OCI-LY7 (cell line): ENCODE measurements at regions not wholly inside any gene's neighbourhood (a gene's known extent, or its start where the extent isn't known, plus 50 kb on each side); places are given as distances from the start of the nearest gene placed in this dataset.
A peak's percentile ranks its signal among the peaks of the same experiment; 100 is the strongest.

ENCODE experiments used
- BruUV-seq: library from RNA; stranded (reverse); fragments of 400-500 nt; replicated peaks from 2 replicates; lab custom pipeline; 2021; lab: Mats Ljungman, UMichigan
- CTCF ChIA-PET: fragments of 300-600 bp; sonication (Branson Sonifier 250); formaldehyde crosslinking; loops from one replicate; lab custom pipeline; 2022; ENCODE audit warnings: antibody characterized with exemption; ENCODE audit not compliant: unreplicated experiment; lab: Charles Lee
- POLR2A ChIA-PET: fragments of 300-600 bp; sonication (Branson Sonifier 250); formaldehyde crosslinking; loops from one replicate; lab custom pipeline; 2022; ENCODE audit warnings: antibody characterized with exemption; lab: Charles Lee
- DNase-seq: peaks from one replicate; pipeline ENCODE4 v3.0.0-alpha.2; 2015; ENCODE audit warnings: low spot score
- H2AFZ ChIP-seq: fragments of 200-600 bp; sonication (generic), shearing (Covaris generic); 2 replicates; pipeline ENCODE4 v1.6.1; 2014; ENCODE audit warnings: mild to moderate bottlenecking, antibody characterized with exemption, low read length, moderate library complexity
- H3K27ac ChIP-seq: fragments of 200-600 bp; sonication (generic); 2 replicates; pipeline ENCODE4 v1.5.1; 2014; ENCODE audit warnings: mixed run types, low read depth, mild to moderate bottlenecking, moderate library complexity, low read length, inconsistent platforms; ENCODE audit not compliant: poor library complexity, severe bottlenecking
- H3K36me3 ChIP-seq: fragments of 200-600 bp; sonication (generic); 2 replicates; pipeline ENCODE4 v1.6.1; 2014; ENCODE audit warnings: mild to moderate bottlenecking, antibody characterized with exemption, low read length, moderate library complexity, mixed read lengths; ENCODE audit not compliant: insufficient read depth
- H3K4me1 ChIP-seq: fragments of 200-600 bp; sonication (generic); 2 replicates; pipeline ENCODE4 v1.5.1; 2014; ENCODE audit warnings: mild to moderate bottlenecking, low read length; ENCODE audit not compliant: insufficient read depth, poor library complexity, severe bottlenecking
- H3K4me2 ChIP-seq: fragments of 200-600 bp; sonication (generic); 2 replicates; pipeline ENCODE4 v1.6.1; 2014; ENCODE audit warnings: mild to moderate bottlenecking, low read length
- H3K4me3 ChIP-seq: fragments of 200-600 bp; sonication (generic); 2 replicates; pipeline ENCODE4 v1.5.1; 2014; ENCODE audit warnings: mild to moderate bottlenecking, low read depth, low read length; ENCODE audit not compliant: poor library complexity, severe bottlenecking
- H3K79me2 ChIP-seq: fragments of 200-600 bp; sonication (generic); 2 replicates; pipeline ENCODE4 v1.6.1; 2016; ENCODE audit warnings: low read depth, mild to moderate bottlenecking, low read length, moderate library complexity, mixed read lengths; ENCODE audit not compliant: insufficient read depth
- H3K9me2 ChIP-seq: fragments of 200-600 bp; sonication (generic); 2 replicates; pipeline ENCODE4 v1.6.1; 2016; ENCODE audit warnings: mild to moderate bottlenecking, low read length, mixed read lengths; ENCODE audit not compliant: insufficient read depth
- H3K9me3 ChIP-seq: fragments of 200-600 bp; sonication (generic); 2 replicates; pipeline ENCODE4 v1.6.1; 2014; ENCODE audit warnings: mild to moderate bottlenecking, mixed run types, low read length, mixed read lengths
- H4K20me1 ChIP-seq: fragments of 200-600 bp; sonication (generic); 2 replicates; pipeline ENCODE4 v1.6.1; 2014; ENCODE audit warnings: mild to moderate bottlenecking, antibody characterized with exemption, low read length, moderate library complexity, mixed read lengths; ENCODE audit not compliant: insufficient read depth
- EZH2phosphoT487 ChIP-seq: fragments of 200-600 bp; sonication (generic); IDR thresholded peaks from 2 replicates; pipeline ENCODE4 v1.6.1; 2018; ENCODE audit warnings: low read depth, borderline replicate concordance, mild to moderate bottlenecking, mixed run types, antibody characterized with exemption, low read length, moderate library complexity, mixed read lengths
- intact Hi-C: fragments of 100-400 bp; cut with micrococcal nuclease; formaldehyde crosslinking; loops from one replicate; pipeline ENCODE4 v1.10.0; 2022; ENCODE audit not compliant: unreplicated experiment
- TF ChIP-seq, protein P1 (sequence below): fragments of 200-600 bp; sonication (generic); conservative IDR thresholded peaks from 2 replicates; pipeline ENCODE4 v1.5.1; 2014; ENCODE audit warnings: mild to moderate bottlenecking, antibody characterized with exemption, low read length, moderate library complexity, mixed read lengths

DNA sequence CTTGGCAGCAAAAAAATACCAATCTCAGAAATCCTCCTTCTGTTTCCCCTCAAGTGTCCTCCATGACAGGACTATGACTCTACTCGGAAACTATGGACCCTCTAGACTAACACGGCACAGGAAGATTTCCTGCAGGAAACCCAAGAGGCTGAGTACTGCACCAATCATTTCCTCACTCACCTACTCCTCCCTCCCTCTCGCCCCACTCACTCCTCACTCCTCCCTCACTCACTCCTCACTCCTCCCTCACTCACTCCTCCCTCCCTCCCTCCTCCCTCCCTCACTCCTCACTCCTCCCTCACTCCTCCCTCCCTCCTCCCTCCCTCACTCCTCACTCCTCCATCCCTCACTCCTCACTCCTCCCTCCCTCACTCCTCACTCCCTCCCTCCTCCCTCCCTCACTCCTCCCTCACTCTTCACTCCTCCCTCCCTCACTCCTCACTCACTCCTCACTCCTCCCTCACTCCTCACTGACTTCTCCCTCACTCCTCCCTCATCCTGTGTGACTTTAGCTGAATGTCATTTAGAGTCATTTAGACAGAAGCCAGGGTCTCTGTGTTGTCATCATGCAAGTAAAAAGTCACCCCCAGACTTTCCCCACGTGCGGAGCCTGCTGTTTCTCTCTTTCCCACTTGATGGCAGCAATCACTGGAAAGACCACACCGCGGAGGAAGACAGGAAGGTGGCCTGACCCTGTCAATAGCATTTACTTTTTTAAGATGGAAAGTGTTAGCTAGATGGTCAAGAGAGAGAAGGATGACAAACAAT, 226.8 kb upstream of the PDE10A start:
- Histone ChIP-seq H4K20me1 (no peaks in the 10 kb centered on the region), H3K4me2 (no peak overlapping the region), H3K9me3 (no peaks in the 10 kb centered on the region), H3K27ac (no peak overlapping the region), H3K79me2 (no peaks in the 10 kb centered on the region), H2AFZ (no peak overlapping the region), H3K36me3 (no peaks in the 10 kb centered on the region), H3K9me2 (no peaks in the 10 kb centered on the region), H3K4me1 (no peaks in the 10 kb centered on the region), H3K4me3 (no peak overlapping the region)
- TF ChIP-seq EZH2phosphoT487, result no peak
- TF ChIP-seq, protein P1, sequence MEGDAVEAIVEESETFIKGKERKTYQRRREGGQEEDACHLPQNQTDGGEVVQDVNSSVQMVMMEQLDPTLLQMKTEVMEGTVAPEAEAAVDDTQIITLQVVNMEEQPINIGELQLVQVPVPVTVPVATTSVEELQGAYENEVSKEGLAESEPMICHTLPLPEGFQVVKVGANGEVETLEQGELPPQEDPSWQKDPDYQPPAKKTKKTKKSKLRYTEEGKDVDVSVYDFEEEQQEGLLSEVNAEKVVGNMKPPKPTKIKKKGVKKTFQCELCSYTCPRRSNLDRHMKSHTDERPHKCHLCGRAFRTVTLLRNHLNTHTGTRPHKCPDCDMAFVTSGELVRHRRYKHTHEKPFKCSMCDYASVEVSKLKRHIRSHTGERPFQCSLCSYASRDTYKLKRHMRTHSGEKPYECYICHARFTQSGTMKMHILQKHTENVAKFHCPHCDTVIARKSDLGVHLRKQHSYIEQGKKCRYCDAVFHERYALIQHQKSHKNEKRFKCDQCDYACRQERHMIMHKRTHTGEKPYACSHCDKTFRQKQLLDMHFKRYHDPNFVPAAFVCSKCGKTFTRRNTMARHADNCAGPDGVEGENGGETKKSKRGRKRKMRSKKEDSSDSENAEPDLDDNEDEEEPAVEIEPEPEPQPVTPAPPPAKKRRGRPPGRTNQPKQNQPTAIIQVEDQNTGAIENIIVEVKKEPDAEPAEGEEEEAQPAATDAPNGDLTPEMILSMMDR, result peak; percentile 74
- BruUV-seq, result no TSS peak
- POLR2A ChIA-PET, result interaction anchor here (0.5 to 0.6 kb wide), 2 partner anchors 18 to 1459 kb away, joined by 3 read pairs; no protein-coding TSS in a partner anchor
- intact Hi-C loops, result loop anchor here (5.0 kb wide), 1 partner anchor 387 kb away; no protein-coding TSS in a partner anchor
- CTCF ChIA-PET, result no interaction called here
- DNase-seq, result peak; percentile 25

GRCh38 chr6:165886169-165886568, 223.1 kb upstream of the PDE10A start:
- Histone ChIP-seq H3K9me3 (no peaks in the 10 kb centered on the region), H4K20me1 (no peaks in the 10 kb centered on the region), H3K36me3 (no peaks in the 10 kb centered on the region), H2AFZ (no peak overlapping the region), H3K27ac (no peak overlapping the region), H3K4me1 (no peaks in the 10 kb centered on the region), H3K4me3 (no peak overlapping the region), H3K4me2 (no peak overlapping the region), H3K79me2 (no peaks in the 10 kb centered on the region), H3K9me2 (no peaks in the 10 kb centered on the region)
- ChIA-PET CTCF (no interaction called here), POLR2A (no interaction called here)
- DNase-seq, result no peak
- intact Hi-C loops, result loop anchor here (5.0 kb wide), 1 partner anchor 391 kb away; no protein-coding TSS in a partner anchor
- no TSS peak for BruUV-seq
- TF ChIP-seq EZH2phosphoT487, result no peak
- TF ChIP-seq, protein P1, result no peak
